Hippocampal formation (tissue), 2 donors: ENCODE measurements at regions not wholly inside any gene's neighbourhood (a gene's known extent, or its start where the extent isn't known, plus 50 kb on each side); places are given as distances from the start of the nearest gene placed in this dataset.

Source experiments
- DNase-seq, 2 donors: peaks; one replicate each; lab custom pipeline; 2025; lab: John Stamatoyannopoulos, UW

DNA sequence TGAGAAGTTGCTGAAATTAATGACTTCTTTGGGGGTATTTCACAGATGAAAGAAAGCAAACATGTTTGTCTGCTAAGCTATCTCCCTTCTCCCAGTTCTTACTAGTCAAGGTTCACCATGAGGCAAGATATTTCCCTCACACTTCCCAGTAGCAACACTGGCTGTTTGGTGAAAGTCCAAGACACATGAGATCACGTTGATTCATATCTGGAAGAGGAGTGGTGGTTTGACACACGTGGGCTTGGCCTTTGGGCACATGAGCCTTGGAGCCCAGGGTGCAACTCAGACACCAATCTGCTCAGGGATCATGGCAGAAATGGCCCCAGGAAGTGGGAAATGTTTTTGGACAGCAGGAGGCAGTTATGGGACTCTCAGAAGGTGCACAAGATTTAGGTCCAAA is 66.1 kb upstream of the APCDD1 start:
- DNase-seq: no peak

DNA sequence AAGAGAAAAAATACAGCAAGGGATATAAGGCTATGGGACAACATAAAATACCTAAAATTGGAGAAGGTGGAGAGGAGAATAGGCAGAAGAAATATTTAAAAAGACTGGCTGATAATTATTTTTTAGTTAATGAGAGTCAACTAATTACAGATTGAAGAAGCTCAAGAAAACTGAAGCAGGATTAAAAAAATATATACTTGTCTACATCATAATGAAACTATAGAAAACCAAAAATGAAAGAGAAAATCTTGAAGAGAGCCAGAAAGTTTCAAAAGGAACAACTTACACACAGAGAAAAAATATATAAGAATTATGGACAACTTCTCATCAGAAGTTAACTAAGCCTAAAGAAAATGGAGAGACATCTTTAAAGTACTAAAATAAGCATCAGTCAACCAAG is 62.9 kb upstream of the APCDD1 start:
- no peak for DNase-seq

DNA sequence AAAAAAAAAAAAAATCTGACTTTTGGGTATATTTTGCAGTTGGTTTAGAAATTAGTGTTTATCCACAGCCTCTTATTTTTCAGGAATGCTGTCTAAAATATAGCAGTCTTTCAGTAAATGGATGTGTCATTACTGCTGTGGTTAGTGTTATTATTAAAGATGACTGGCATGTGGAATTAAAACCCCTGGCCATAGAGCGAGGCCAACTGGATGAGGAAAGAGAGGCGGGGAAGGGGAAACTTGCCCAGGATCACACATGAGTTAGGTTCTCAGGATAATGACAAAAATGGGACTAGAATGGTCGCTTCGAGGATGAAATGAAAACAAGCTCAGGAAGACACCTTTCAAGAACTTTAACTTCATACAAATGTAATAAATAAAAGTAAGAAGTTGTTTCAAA is 57.4 kb upstream of the APCDD1 start:
- DNase-seq: no peak

DNA sequence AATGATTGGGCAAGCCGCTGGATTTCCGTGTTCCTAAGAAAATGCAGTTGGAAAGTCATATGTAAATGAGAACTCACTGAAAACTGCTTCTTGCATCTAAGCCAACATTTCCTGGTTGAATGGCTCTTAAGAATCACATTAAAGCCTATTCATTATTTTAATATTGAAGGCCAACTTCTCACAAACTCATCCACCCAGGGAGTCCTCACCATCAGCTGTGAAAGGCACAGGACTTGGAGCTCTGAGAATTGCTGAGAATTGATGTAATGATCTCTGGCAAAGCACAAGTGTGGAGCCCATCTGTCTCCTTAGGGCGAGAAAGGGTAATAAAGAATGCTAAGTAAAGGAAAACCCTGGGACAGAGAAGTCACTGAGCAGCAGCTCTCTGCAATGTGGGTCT is 55.9 kb upstream of the APCDD1 start:
- DNase-seq: peak in 1 of 2 donors; percentile 75

DNA sequence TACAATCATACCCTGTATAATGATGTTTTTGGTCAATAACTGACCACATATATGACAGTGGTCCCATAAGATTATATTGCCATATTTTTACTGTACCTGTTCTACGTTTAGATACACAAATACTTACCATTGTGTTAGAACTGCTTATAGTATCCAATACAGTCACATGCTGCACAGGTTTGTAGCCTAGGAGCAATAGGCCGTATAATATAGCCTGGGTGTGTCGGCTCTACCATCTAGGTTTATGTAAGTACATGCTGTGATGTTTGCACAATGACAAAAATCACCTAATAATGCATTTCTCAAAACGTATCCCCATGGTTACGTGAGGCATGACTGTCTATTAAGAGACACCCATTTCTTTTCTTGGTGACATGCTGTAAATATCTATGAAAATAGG is 55.0 kb upstream of the APCDD1 start:
- DNase-seq: no peak

DNA sequence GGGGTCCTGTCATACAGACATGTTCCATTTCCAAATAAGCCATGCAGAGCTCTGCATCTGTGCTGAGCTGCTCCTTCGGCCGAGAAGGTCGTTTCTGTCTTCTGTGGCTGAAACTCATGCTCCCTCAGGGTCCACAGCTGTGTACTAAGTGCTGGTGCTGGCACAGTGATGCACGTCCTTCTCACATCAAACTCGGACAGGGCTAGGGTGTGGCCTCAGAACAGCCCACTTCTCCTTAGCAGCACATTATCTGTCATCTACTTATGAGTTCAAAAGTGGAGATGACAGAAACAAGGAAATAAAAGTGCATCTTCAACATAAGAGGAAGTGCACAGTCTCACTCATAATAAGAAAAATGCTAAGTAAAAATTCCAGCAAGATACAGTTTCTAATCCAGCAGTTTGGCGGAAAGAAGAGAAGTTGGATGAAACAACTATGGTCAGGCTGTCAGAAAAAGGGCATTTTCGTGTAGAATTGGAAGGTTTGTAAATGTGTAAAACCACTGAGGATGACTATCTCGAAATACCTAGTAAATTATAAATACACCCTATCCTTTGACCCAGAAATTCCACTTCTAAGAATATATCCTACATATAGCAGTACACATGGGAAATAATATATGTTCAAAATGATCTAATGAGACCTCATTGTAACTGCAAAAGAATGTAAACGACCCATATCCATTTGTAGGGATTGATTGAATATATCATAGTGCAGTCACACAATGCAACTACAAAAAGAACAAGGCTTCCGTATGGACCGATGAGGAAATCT is 53.7 kb upstream of the APCDD1 start:
- DNase-seq: no peak

DNA sequence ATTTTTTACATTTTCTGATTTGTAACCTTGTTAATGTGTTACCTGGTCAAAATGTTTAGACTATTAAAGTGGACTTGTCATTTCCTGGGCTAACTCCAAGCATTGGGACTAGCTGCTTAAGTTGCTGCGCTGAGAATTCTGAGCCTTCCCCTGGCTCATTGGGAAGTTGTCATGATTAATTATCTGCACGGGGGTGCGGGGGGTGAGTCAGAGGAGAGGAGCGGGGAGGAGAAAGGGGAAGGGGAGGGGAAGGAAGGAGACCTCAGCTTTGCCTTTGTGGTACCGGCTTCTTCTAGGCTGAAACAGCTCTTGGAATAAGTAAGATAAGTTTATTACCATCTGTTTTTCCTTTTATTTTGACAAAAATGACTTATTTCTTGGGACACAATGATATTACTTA is 52.9 kb upstream of the APCDD1 start:
- no peak for DNase-seq

DNA sequence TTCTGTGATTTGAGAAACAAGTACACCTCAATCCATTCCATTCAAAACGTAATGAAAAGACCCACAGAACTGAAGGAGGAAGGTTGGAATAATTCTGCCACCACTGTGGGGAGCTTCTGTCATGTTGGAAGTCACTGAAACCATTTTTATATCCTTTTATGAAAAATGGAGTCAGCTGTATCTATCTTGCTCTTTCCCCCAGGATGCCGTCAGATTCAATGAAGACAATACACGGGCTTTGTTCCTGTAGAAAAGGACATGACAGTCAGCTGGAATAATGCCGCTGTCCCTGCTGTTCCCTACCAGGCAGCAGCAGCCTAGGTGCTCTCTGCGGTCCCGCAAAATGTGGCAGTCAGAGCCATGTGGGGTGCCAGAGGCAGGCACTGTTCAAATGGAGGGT is 52.5 kb upstream of the APCDD1 start:
- DNase-seq: peak in 1 of 2 donors; percentile 6

DNA sequence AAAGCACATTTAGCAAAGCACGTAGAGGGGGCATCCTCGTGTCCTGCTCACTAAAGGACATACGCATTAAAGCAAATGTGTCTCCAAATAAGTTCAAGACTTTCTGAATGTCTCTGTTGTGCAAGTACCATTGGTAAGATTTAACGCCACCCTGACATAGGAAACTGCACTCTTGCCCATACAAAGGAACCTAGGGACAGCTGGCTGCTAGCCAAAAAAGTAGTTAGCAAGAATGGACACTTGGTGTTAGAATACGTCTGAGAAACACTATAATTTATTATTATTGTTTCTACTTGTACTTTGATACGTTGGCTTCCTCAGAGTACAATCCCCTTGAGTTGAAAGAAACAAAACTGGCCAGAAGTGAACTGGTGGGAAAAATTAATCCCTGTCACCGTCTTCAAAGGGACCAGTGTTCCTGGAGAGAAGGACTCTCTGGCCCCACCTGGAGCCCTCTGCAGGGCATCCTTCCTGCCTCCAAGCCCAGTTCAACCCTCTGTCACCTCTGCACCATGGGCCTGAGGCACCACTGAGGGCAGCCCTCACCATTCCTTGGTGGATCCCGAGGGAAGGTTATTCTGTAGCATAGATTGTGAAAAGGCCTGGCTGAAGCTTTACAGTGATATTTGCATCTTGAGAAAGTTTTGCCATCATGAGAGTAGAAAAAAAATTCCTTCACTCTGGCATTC is 51.4 kb upstream of the APCDD1 start:
- no peak for DNase-seq

DNA sequence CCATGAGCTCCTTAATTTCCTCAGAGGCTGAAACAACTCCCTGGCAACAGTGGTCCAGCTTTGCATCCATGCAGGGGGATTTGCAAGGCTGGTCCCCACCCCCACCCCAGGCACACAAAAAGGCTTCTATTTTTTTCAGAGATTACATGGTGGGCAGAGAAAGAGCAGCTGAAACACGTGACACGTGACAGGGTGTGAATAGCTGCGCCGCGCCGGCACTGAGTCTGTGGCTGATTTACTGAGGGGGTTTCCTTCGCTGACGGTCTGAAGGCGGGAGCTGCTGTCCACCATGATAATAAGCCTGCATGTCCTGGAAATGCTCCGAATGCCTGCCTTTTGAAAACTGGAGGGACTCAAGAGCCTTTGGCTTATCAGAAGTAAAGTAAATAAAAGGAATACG is 50.7 kb upstream of the APCDD1 start:
- peak in 1 of 2 donors; percentile 41 for DNase-seq

DNA sequence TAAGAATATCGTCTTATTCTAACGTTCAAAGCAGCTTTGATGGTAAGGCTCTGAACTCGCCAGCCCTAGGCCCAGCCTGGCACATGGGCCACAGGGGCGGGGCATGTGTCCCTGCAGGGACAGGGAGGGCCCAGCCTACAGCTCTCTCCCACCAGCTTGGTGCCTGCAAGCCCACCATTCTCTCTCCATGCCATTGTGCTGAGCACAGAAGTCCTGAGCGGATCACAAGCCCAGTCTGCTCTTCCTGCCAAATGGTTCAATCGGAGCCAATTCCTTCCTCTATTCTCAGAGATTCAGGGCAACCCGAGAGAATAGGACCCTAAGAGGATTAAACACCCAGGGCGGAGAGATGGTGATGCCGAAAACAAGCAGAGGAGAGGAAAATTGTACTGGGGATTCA is 50.3 kb upstream of the APCDD1 start:
- peak; percentile 41 to 53 for DNase-seq
